ENCODE measurements at regions not wholly inside any gene's neighbourhood (a gene's known extent, or its start where the extent isn't known, plus 50 kb on each side); places are given as distances from the start of the nearest gene placed in this dataset.

GRCh38 chr21:29396951-29397455, 98.3 kb downstream of the BACH1 start:
- H3K4me1 ChIP-seq (ENCODE audit: control insufficient read depth, insufficient read depth, low read length) = no peaks in the 10 kb centered on the region
- H3K36me3 ChIP-seq (ENCODE audit: control insufficient read depth in 2 of 2, insufficient read depth in 2 of 2, low read length in 2 of 2) = no peaks in the 10 kb centered on the region
- H3K27me3 ChIP-seq (ENCODE audit: control insufficient read depth in 1 of 2, insufficient read depth in 2 of 2, low read length in 2 of 2) = no peaks in the 10 kb centered on the region
- no peak overlapping the region for H3K27ac ChIP-seq (ENCODE audit: low read length)
- H3K4me3 ChIP-seq (ENCODE audit: low read length in 2 of 2) = no peak overlapping the region
- H3K9ac ChIP-seq (ENCODE audit: low read length in 2 of 2) = no peak overlapping the region
- peaks cover 0 to 2% of the 10 kb centered on the region in 2 donors for H3K9me3 ChIP-seq (ENCODE audit: control insufficient read depth in 2 of 2, low read length in 2 of 2)

GRCh38 chr21:29403301-29403700, 104.6 kb downstream of the BACH1 start:
- Histone ChIP-seq H3K9ac (ENCODE audit: low read length in 2 of 2) (no peak overlapping the region), H3K27me3 (ENCODE audit: control insufficient read depth in 1 of 2, insufficient read depth in 2 of 2, low read length in 2 of 2) (no peaks in the 10 kb centered on the region), H3K4me1 (ENCODE audit: control insufficient read depth, insufficient read depth, low read length) (no peaks in the 10 kb centered on the region), H3K4me3 (ENCODE audit: low read length in 2 of 2) (no peak overlapping the region), H3K27ac (ENCODE audit: low read length) (no peak overlapping the region), H3K9me3 (ENCODE audit: control insufficient read depth in 2 of 2, low read length in 2 of 2) (peaks cover 0 to 2% of the 10 kb centered on the region in 2 donors), H3K36me3 (ENCODE audit: control insufficient read depth in 2 of 2, insufficient read depth in 2 of 2, low read length in 2 of 2) (no peaks in the 10 kb centered on the region)

- Histone ChIP-seq H3K9ac (ENCODE audit: low read length in 2 of 2) (no peak overlapping the region), H3K36me3 (ENCODE audit: control insufficient read depth in 2 of 2, insufficient read depth in 2 of 2, low read length in 2 of 2) (no peaks in the 10 kb centered on the region), H3K27ac (ENCODE audit: low read length) (no peak overlapping the region), H3K9me3 (ENCODE audit: control insufficient read depth in 2 of 2, low read length in 2 of 2) (peaks cover 0 to 2% of the 10 kb centered on the region in 2 donors), H3K4me1 (ENCODE audit: control insufficient read depth, insufficient read depth, low read length) (no peaks in the 10 kb centered on the region), H3K4me3 (ENCODE audit: low read length in 2 of 2) (no peak overlapping the region), H3K27me3 (ENCODE audit: control insufficient read depth in 1 of 2, insufficient read depth in 2 of 2, low read length in 2 of 2) (no peaks in the 10 kb centered on the region)
Observed at GRCh38 chr21:29403922-29404538, 105.3 kb downstream of the BACH1 start.

GRCh38 chr21:29405503-29406122, 106.9 kb downstream of the BACH1 start:
- Histone ChIP-seq H3K36me3 (ENCODE audit: control insufficient read depth in 2 of 2, insufficient read depth in 2 of 2, low read length in 2 of 2) (no peaks in the 10 kb centered on the region), H3K27ac (ENCODE audit: low read length) (no peak overlapping the region), H3K4me3 (ENCODE audit: low read length in 2 of 2) (no peak overlapping the region), H3K27me3 (ENCODE audit: control insufficient read depth in 1 of 2, insufficient read depth in 2 of 2, low read length in 2 of 2) (no peaks in the 10 kb centered on the region), H3K4me1 (ENCODE audit: control insufficient read depth, insufficient read depth, low read length) (no peaks in the 10 kb centered on the region), H3K9me3 (ENCODE audit: control insufficient read depth in 2 of 2, low read length in 2 of 2) (no peaks in the 10 kb centered on the region), H3K9ac (ENCODE audit: low read length in 2 of 2) (no peak overlapping the region)

GRCh38 chr21:29406385-29406784, 107.7 kb downstream of the BACH1 start:
- H3K27me3 ChIP-seq (ENCODE audit: control insufficient read depth in 1 of 2, insufficient read depth in 2 of 2, low read length in 2 of 2) = no peaks in the 10 kb centered on the region
- no peak overlapping the region for H3K9ac ChIP-seq (ENCODE audit: low read length in 2 of 2)
- H3K27ac ChIP-seq (ENCODE audit: low read length) = no peak overlapping the region
- no peak overlapping the region for H3K4me3 ChIP-seq (ENCODE audit: low read length in 2 of 2)
- no peaks in the 10 kb centered on the region for H3K4me1 ChIP-seq (ENCODE audit: control insufficient read depth, insufficient read depth, low read length)
- no peaks in the 10 kb centered on the region for H3K9me3 ChIP-seq (ENCODE audit: control insufficient read depth in 2 of 2, low read length in 2 of 2)
- H3K36me3 ChIP-seq (ENCODE audit: control insufficient read depth in 2 of 2, insufficient read depth in 2 of 2, low read length in 2 of 2) = no peaks in the 10 kb centered on the region

GRCh38 chr21:29407571-29407970, 108.8 kb downstream of the BACH1 start:
- H3K36me3 ChIP-seq (ENCODE audit: control insufficient read depth in 2 of 2, insufficient read depth in 2 of 2, low read length in 2 of 2) = no peaks in the 10 kb centered on the region
- H3K9ac ChIP-seq (ENCODE audit: low read length in 2 of 2) = no peak overlapping the region
- H3K9me3 ChIP-seq (ENCODE audit: control insufficient read depth in 2 of 2, low read length in 2 of 2) = no peaks in the 10 kb centered on the region
- no peaks in the 10 kb centered on the region for H3K4me1 ChIP-seq (ENCODE audit: control insufficient read depth, insufficient read depth, low read length)
- no peak overlapping the region for H3K4me3 ChIP-seq (ENCODE audit: low read length in 2 of 2)
- H3K27ac ChIP-seq (ENCODE audit: low read length) = no peak overlapping the region
- H3K27me3 ChIP-seq (ENCODE audit: control insufficient read depth in 1 of 2, insufficient read depth in 2 of 2, low read length in 2 of 2) = no peaks in the 10 kb centered on the region

GRCh38 chr21:29413683-29414082, 115.0 kb downstream of the BACH1 start:
- H3K27me3 ChIP-seq (ENCODE audit: control insufficient read depth in 1 of 2, insufficient read depth in 2 of 2, low read length in 2 of 2) = no peaks in the 10 kb centered on the region
- H3K9me3 ChIP-seq (ENCODE audit: control insufficient read depth in 2 of 2, low read length in 2 of 2) = no peaks in the 10 kb centered on the region
- H3K4me1 ChIP-seq (ENCODE audit: control insufficient read depth, insufficient read depth, low read length) = no peaks in the 10 kb centered on the region
- no peak overlapping the region for H3K27ac ChIP-seq (ENCODE audit: low read length)
- H3K9ac ChIP-seq (ENCODE audit: low read length in 2 of 2) = no peak overlapping the region
- no peak overlapping the region for H3K4me3 ChIP-seq (ENCODE audit: low read length in 2 of 2)
- H3K36me3 ChIP-seq (ENCODE audit: control insufficient read depth in 2 of 2, insufficient read depth in 2 of 2, low read length in 2 of 2) = no peaks in the 10 kb centered on the region

GRCh38 chr21:29416268-29416667, 117.5 kb downstream of the BACH1 start:
- Histone ChIP-seq H3K4me1 (ENCODE audit: control insufficient read depth, insufficient read depth, low read length) (no peaks in the 10 kb centered on the region), H3K4me3 (ENCODE audit: low read length in 2 of 2) (no peak overlapping the region), H3K36me3 (ENCODE audit: control insufficient read depth in 2 of 2, insufficient read depth in 2 of 2, low read length in 2 of 2) (no peaks in the 10 kb centered on the region), H3K9ac (ENCODE audit: low read length in 2 of 2) (no peak overlapping the region), H3K27ac (ENCODE audit: low read length) (no peak overlapping the region), H3K9me3 (ENCODE audit: control insufficient read depth in 2 of 2, low read length in 2 of 2) (no peaks in the 10 kb centered on the region), H3K27me3 (ENCODE audit: control insufficient read depth in 1 of 2, insufficient read depth in 2 of 2, low read length in 2 of 2) (no peaks in the 10 kb centered on the region)

- H3K36me3 ChIP-seq (ENCODE audit: control insufficient read depth in 2 of 2, insufficient read depth in 2 of 2, low read length in 2 of 2) = no peaks in the 10 kb centered on the region
Observed at GRCh38 chr21:29418813-29419212, 120.1 kb downstream of the BACH1 start.

GRCh38 chr21:29419422-29419821, 120.7 kb downstream of the BACH1 start:
- H3K27me3 ChIP-seq (ENCODE audit: control insufficient read depth in 1 of 2, insufficient read depth in 2 of 2, low read length in 2 of 2) = no peaks in the 10 kb centered on the region
- H3K27ac ChIP-seq (ENCODE audit: low read length) = no peak overlapping the region
- no peaks in the 10 kb centered on the region for H3K36me3 ChIP-seq (ENCODE audit: control insufficient read depth in 2 of 2, insufficient read depth in 2 of 2, low read length in 2 of 2)
- H3K4me3 ChIP-seq (ENCODE audit: low read length in 2 of 2) = no peak overlapping the region
- no peak overlapping the region for H3K9ac ChIP-seq (ENCODE audit: low read length in 2 of 2)
- no peaks in the 10 kb centered on the region for H3K9me3 ChIP-seq (ENCODE audit: control insufficient read depth in 2 of 2, low read length in 2 of 2)
- no peaks in the 10 kb centered on the region for H3K4me1 ChIP-seq (ENCODE audit: control insufficient read depth, insufficient read depth, low read length)

More at GRCh38 chr21:29418813-29419212, 120.1 kb downstream of the BACH1 start:
- Histone ChIP-seq H3K27ac (ENCODE audit: low read length) (no peak overlapping the region), H3K9me3 (ENCODE audit: control insufficient read depth in 2 of 2, low read length in 2 of 2) (no peaks in the 10 kb centered on the region), H3K4me3 (ENCODE audit: low read length in 2 of 2) (no peak overlapping the region), H3K27me3 (ENCODE audit: control insufficient read depth in 1 of 2, insufficient read depth in 2 of 2, low read length in 2 of 2) (no peaks in the 10 kb centered on the region), H3K9ac (ENCODE audit: low read length in 2 of 2) (no peak overlapping the region), H3K4me1 (ENCODE audit: control insufficient read depth, insufficient read depth, low read length) (no peaks in the 10 kb centered on the region)

All from stomach smooth muscle (tissue), 2 donors.